K562 (cell line): ENCODE measurements at regions not wholly inside any gene's neighbourhood (a gene's known extent, or its start where the extent isn't known, plus 50 kb on each side); places are given as distances from the start of the nearest gene placed in this dataset.

Experiments used
- ATAC-seq: fragments of 200-7000 bp; cut with Tn5 transposase; 3 replicates; pipeline ENCODE4 v1.9.1; 2020; ENCODE audit warnings: moderate library complexity
- BruUV-seq: library from RNA; stranded (reverse); fragments of 400-500 nt; replicated peaks from 2 replicates; lab custom pipeline; 2021; lab: Mats Ljungman, UMichigan
- CTCF ChIA-PET: fragments of 300-600 bp; formaldehyde crosslinking; extraction: SDS; loops from one replicate; lab custom pipeline; 2021; ENCODE audit warnings: low intra/inter-chr PET ratio; lab: Yijun Ruan, JAX
- POLR2A ChIA-PET: fragments of 300-600, 350-650 bp; sonication (Branson Sonifier 250); formaldehyde crosslinking; extraction: SDS; loops from one replicate; lab custom pipeline; 2021; ENCODE audit warnings: antibody characterized with exemption, inconsistent platforms; lab: Yijun Ruan, JAX
- DNase-seq, 4 experiments: peaks; one replicate each; pipeline versions ENCODE4 v3.0.0 to v3.0.0-alpha.2; 2011 to 2018; ENCODE audit warnings: low spot score in 3 of 4, mixed read lengths in 3 of 4; ENCODE audit errors: extremely low read depth in 1 of 4
- FAIRE-seq: peaks from 2 replicates; lab custom pipeline; 2011; peaks lifted over from hg19 to GRCh38; lab: Jason Lieb, UNC
- H2AFZ ChIP-seq: 2 replicates; pipeline ENCODE4 v1.6.0; 2011; ENCODE audit warnings: low read depth, low read length, control low read depth, inconsistent platforms
- H3K27ac ChIP-seq: fragments of 200-600 bp; 3 replicates; pipeline ENCODE4 v1.8.0; 2011; ENCODE audit warnings: low read depth, mild to moderate bottlenecking, control low read depth, inconsistent platforms, low read length, moderate library complexity, mixed read lengths; ENCODE audit errors: extremely low read depth
- H3K27me3 ChIP-seq, 2 experiments: fragments of 300-600 bp in 1 of 2; 2 replicates in 1 of 2; 3 replicates in 1 of 2; pipeline versions ENCODE4 v1.6.0 to v1.8.0; 2011; ENCODE audit warnings: inconsistent platforms in 2 of 2, low read length in 2 of 2, mild to moderate bottlenecking in 1 of 2, mixed read lengths in 1 of 2, moderate library complexity in 1 of 2; ENCODE audit not compliant: control insufficient read depth in 2 of 2, insufficient read depth in 2 of 2
- H3K36me3 ChIP-seq: fragments of 300-600 bp; 3 replicates; pipeline ENCODE4 v1.8.0; 2011; ENCODE audit warnings: mild to moderate bottlenecking, low read length, inconsistent platforms; ENCODE audit not compliant: control insufficient read depth, insufficient read depth
- H3K4me1 ChIP-seq, 2 experiments: fragments of 200-600 bp in 1 of 2; replicated peaks in 1 of 2; 2 replicates in 1 of 2; 3 replicates in 1 of 2; pipeline versions ENCODE4 v1.5.1 to v1.8.0; 2011; ENCODE audit warnings: inconsistent platforms in 2 of 2, low read length in 2 of 2, mild to moderate bottlenecking in 1 of 2, mixed read lengths in 1 of 2, moderate library complexity in 1 of 2; ENCODE audit not compliant: control insufficient read depth in 2 of 2, insufficient read depth in 2 of 2
- H3K4me2 ChIP-seq: 2 replicates; pipeline ENCODE4 v1.6.1; 2011; ENCODE audit warnings: low read length, control low read depth, inconsistent platforms, mixed read lengths; ENCODE audit not compliant: insufficient read depth
- H3K4me3 ChIP-seq: fragments of 200-600 bp; sonication (generic), shearing (Covaris generic); 2 replicates; pipeline ENCODE4 v1.5.1; 2016; ENCODE audit warnings: control low read depth, inconsistent platforms
- H3K79me2 ChIP-seq: fragments of 200-600 bp; 3 replicates; pipeline ENCODE4 v1.8.0; 2011; ENCODE audit warnings: low read length, inconsistent platforms; ENCODE audit not compliant: control insufficient read depth, insufficient read depth
- H3K9ac ChIP-seq, 2 experiments: 2 replicates each; pipeline versions ENCODE4 v1.6.0 to v1.6.1; 2011; ENCODE audit warnings: low read depth in 2 of 2, low read length in 2 of 2, control low read depth in 1 of 2, inconsistent platforms in 1 of 2, mild to moderate bottlenecking in 1 of 2, mixed read lengths in 1 of 2; ENCODE audit not compliant: insufficient read depth in 1 of 2
- H3K9me1 ChIP-seq: one replicate; pipeline ENCODE4 v1.6.0; 2011; ENCODE audit warnings: inconsistent platforms, mild to moderate bottlenecking, low read length, moderate library complexity; ENCODE audit not compliant: control insufficient read depth, insufficient read depth
- H3K9me3 ChIP-seq: replicated peaks from 2 replicates; pipeline ENCODE4 v1.5.1; 2011; ENCODE audit warnings: low read depth, low read length, inconsistent platforms; ENCODE audit not compliant: control insufficient read depth, insufficient read depth
- H4K20me1 ChIP-seq: replicated peaks from 2 replicates; pipeline ENCODE4 v1.6.1; 2011; ENCODE audit warnings: low read length, inconsistent platforms, mixed read lengths; ENCODE audit not compliant: control insufficient read depth, insufficient read depth
- BRF2 ChIP-seq: IDR thresholded peaks from 3 replicates; pipeline ENCODE4 v1.6.1; 2011; ENCODE audit warnings: borderline replicate concordance, mild to moderate bottlenecking; ENCODE audit not compliant: insufficient read length, insufficient read depth
- C11orf30 ChIP-seq: fragments of 450-650 bp; IDR thresholded peaks from 2 replicates; pipeline ENCODE4 v1.6.1; 2016; ENCODE audit warnings: low read depth, mild to moderate bottlenecking
- CTCF ChIP-seq, 3 experiments: IDR thresholded peaks in 2 of 3; conservative IDR thresholded peaks in 1 of 3; 2 replicates each; pipeline ENCODE4 v1.5.1; 2011 to 2012; ENCODE audit warnings: low read length in 3 of 3, mild to moderate bottlenecking in 3 of 3, control low read depth in 2 of 3, improper control_type of control experiment in 1 of 3, inconsistent platforms in 1 of 3, low read depth in 1 of 3, mixed read lengths in 1 of 3, moderate library complexity in 1 of 3; ENCODE audit not compliant: insufficient read depth in 2 of 3
- HMGN3 ChIP-seq: IDR thresholded peaks from 2 replicates; pipeline ENCODE4 v1.6.1; 2011; ENCODE audit warnings: borderline replicate concordance, low read depth, mild to moderate bottlenecking, mixed read lengths, low read length; ENCODE audit not compliant: insufficient read length; ENCODE audit errors: extremely low read depth
- KAT2B ChIP-seq: IDR thresholded peaks from one replicate; pipeline ENCODE4 v1.6.1; 2012; ENCODE audit warnings: low read depth, mild to moderate bottlenecking, control low read depth, inconsistent platforms, low read length, moderate library complexity
- RAD21 ChIP-seq, 2 experiments: fragments of 250-450 bp in 1 of 2; fragments of 450-650 bp in 1 of 2; sonication (Bioruptor Pico) in 1 of 2; formaldehyde crosslinking in 1 of 2; IDR thresholded peaks in 1 of 2; conservative IDR thresholded peaks in 1 of 2; 2 replicates each; pipeline versions ENCODE4 v1.4.0 to v1.8.0; 2020 to 2022; ENCODE audit warnings: mild to moderate bottlenecking in 2 of 2, moderate library complexity in 1 of 2
- ZNF316 ChIP-seq: fragments of 450-650 bp; IDR thresholded peaks from 2 replicates; pipeline ENCODE4 v1.6.1; 2016
- WGBS: fragments of 100-300 bp; shearing (Covaris generic); methylation state at CpG from one replicate; pipeline ENCODE4 v1.1.6; 2016; ENCODE audit warnings: low coverage, mixed read lengths; ENCODE audit not compliant: insufficient coverage; ENCODE audit errors: missing lambda C conversion rate; 5-methylcytosine and 5-hydroxymethylcytosine counted together
- in situ Hi-C: fragments of 300-500 bp; cut with MboI; formaldehyde crosslinking; loops from 4 replicates; pipeline ENCODE4 v1.15.0; 2018; ENCODE audit warnings: inconsistent platforms, mixed read lengths
- intact Hi-C: fragments of 100-400 bp; cut with micrococcal nuclease; formaldehyde crosslinking; loops from 2 replicates; pipeline ENCODE4 v1.14.2; 2022

GRCh38 chr6:1552296-1552761, 57.4 kb upstream of the FOXC1 start:
- Histone ChIP-seq H3K27me3 (peaks cover 4 to 32% of the 10 kb centered on the region in 2 experiments; a peak in 4 of 5 replicates), H3K9me1 (no peaks in the 10 kb centered on the region), H3K27ac (no peak overlapping the region), H3K9ac (no peak overlapping the region), H3K36me3 (no peaks in the 10 kb centered on the region), H3K9me3 (no peaks in the 10 kb centered on the region), H3K4me2 (no peak overlapping the region), H3K79me2 (no peaks in the 10 kb centered on the region), H3K4me3 (no peak overlapping the region), H3K4me1 (peaks cover 0 to 5% of the 10 kb centered on the region in 2 experiments; a peak in 1 of 5 replicates), H4K20me1 (no peaks in the 10 kb centered on the region), H2AFZ (no peak overlapping the region)
- in situ Hi-C loops = no loop called here
- ChIA-PET POLR2A (no interaction called here), CTCF (no interaction called here)
- intact Hi-C loops = no loop called here
- DNase-seq = peak in 3 of 4 experiments; percentile 27 to 38 (median 28)
- TF ChIP-seq HMGN3 = no peak
- TF ChIP-seq ZNF316 = 0 out of 2 replicates have a peak, but pooled peaks have one; percentile 40
- 0 out of 4 replicates have a peak, but pooled peaks of 1 of the 2 experiments have one; percentile 10 for TF ChIP-seq RAD21 (CRISPR knock-in tag; conservative IDR thresholded peaks at IDR 0.05 in 1 of 2, IDR thresholded peaks at IDR 0.05 in 1 of 2)
- TF ChIP-seq BRF2 = no peak
- peak; percentile 10 to 41 (median 34); a peak in 1 of 6 replicates for TF ChIP-seq CTCF (IDR thresholded peaks at IDR 0.05 in 2 of 3, conservative IDR thresholded peaks at IDR 0.05 in 1 of 3; ENCODE audit: insufficient read depth in 2 of 3, low read depth in 1 of 3, low read length in 3 of 3)
- no peak for TF ChIP-seq KAT2B
- TF ChIP-seq C11orf30 = peak; percentile 18; the same call in 1 of the 2 replicates
- BruUV-seq = no TSS peak
- peak; percentile 19 for FAIRE-seq
- ATAC-seq = peak; percentile 73
- 0% methylated on average over 4 of the region's 4 CpGs for WGBS
